Sigmoid colon (tissue), 4 donors: ENCODE measurements at regions not wholly inside any gene's neighbourhood (a gene's known extent, or its start where the extent isn't known, plus 50 kb on each side); places are given as distances from the start of the nearest gene placed in this dataset.

Experiments used
- CTCF ChIP-seq, 4 experiments: fragments of 450-650 bp in 3 of 4; fragments of 200-600 bp in 1 of 4; IDR thresholded peaks; one replicate each; pipeline ENCODE4 v1.5.1; 2016 to 2019; ENCODE audit warnings: antibody characterized with exemption in 4 of 4, mild to moderate bottlenecking in 3 of 4, moderate library complexity in 2 of 4
- EP300 ChIP-seq, 4 donors: sonication (generic); formaldehyde crosslinking; IDR thresholded peaks; one replicate each; pipeline ENCODE4 v1.6.1; 2017; ENCODE audit warnings: antibody characterized with exemption in 4 of 4
- POLR2A ChIP-seq, 2 donors: fragments of 450-650 bp; IDR thresholded peaks; one replicate each; pipeline ENCODE4 v1.6.1; 2016; ENCODE audit warnings: antibody characterized with exemption in 2 of 2, mild to moderate bottlenecking in 2 of 2, moderate library complexity in 2 of 2
- POLR2AphosphoS5 ChIP-seq, 4 donors: sonication (generic); formaldehyde crosslinking; IDR thresholded peaks; one replicate each; pipeline ENCODE4 v1.6.1; 2017; ENCODE audit warnings: antibody characterized with exemption in 4 of 4

- TF ChIP-seq CTCF (IDR thresholded peaks at IDR 0.05) (no peak), POLR2A (IDR thresholded peaks at IDR 0.05) (no peak), POLR2AphosphoS5 (IDR thresholded peaks at IDR 0.05) (no peak), EP300 (IDR thresholded peaks at IDR 0.05) (no peak)
Measured at GRCh38 chr14:76583174-76583573, 178.1 kb upstream of the VASH1 start.
